Ovary (tissue), 7 donors: ENCODE measurements at regions not wholly inside any gene's neighbourhood (a gene's known extent, or its start where the extent isn't known, plus 50 kb on each side); places are given as distances from the start of the nearest gene placed in this dataset.

Source experiments
- DNase-seq, 5 donors: peaks; one replicate each; pipeline ENCODE4 v3.0.0-alpha.2; 2019 to 2020
- H3K27ac ChIP-seq, 2 donors: fragments of 200-600 bp; one replicate each; pipeline versions ENCODE4 v1.5.1 to v1.8.0; 2019 to 2022
- H3K27me3 ChIP-seq: fragments of 200-600 bp; one replicate; pipeline ENCODE4 v1.8.0; 2022
- H3K36me3 ChIP-seq: fragments of 200-600 bp; sonication (generic); one replicate; pipeline ENCODE4 v1.5.1; 2019
- H3K4me1 ChIP-seq: one replicate; pipeline ENCODE4 v1.8.1; 2013; ENCODE audit warnings: mild to moderate bottlenecking, moderate library complexity; ENCODE audit not compliant: insufficient read depth
- H3K4me3 ChIP-seq: fragments of 200-600 bp; sonication (generic); one replicate; pipeline ENCODE4 v1.5.1; 2017
- H3K9me3 ChIP-seq, 2 donors: fragments of 200-600 bp in 1 of 2; sonication (generic) in 1 of 2; one replicate each; pipeline versions ENCODE4 v1.5.1 to v1.8.1; 2013 to 2019; ENCODE audit warnings: mild to moderate bottlenecking in 1 of 2, moderate library complexity in 1 of 2
- CTCF ChIP-seq, 3 donors: fragments of 450-650 bp in 2 of 3; fragments of 200-600 bp in 1 of 3; IDR thresholded peaks; one replicate each; pipeline versions ENCODE4 v1.5.1 to v1.8.0; 2016 to 2022; ENCODE audit warnings: antibody characterized with exemption in 3 of 3, mild to moderate bottlenecking in 1 of 3
- EP300 ChIP-seq: sonication (generic); formaldehyde crosslinking; IDR thresholded peaks from one replicate; pipeline ENCODE4 v1.6.1; 2017; ENCODE audit warnings: antibody characterized with exemption
- POLR2A ChIP-seq: fragments of 450-650 bp; IDR thresholded peaks from one replicate; pipeline ENCODE4 v1.6.1; 2017; ENCODE audit warnings: antibody characterized with exemption, mild to moderate bottlenecking, moderate library complexity
- WGBS, 3 donors: extraction: QIAGEN DNeasy Blood & Tissue Kit in 1 of 3; methylation state at CpG; one replicate each; pipeline versions ENCODE4 v1.1.5 to v1.1.7; 2013 to 2017; 5-methylcytosine and 5-hydroxymethylcytosine counted together
- intact Hi-C, 4 donors: fragments of 100-400 bp; cut with DNase I; formaldehyde crosslinking; loops; one replicate each; pipeline versions ENCODE4 v1.11.0 to v1.15.1; 2022 to 2023
- donor health status: DM: no; HTN: no; CAD: no; lungs with moderate emphysema.
- donor health status: DM: no; HTN: no; CAD: no.
- donor health status: Bipolar disorder and iron deficiency.
- donor health status: DM: no; HTN: no; CAD: no.
- donor health status: DM: yes; HTN: yes; CAD: no.

GRCh38 chr20:16806061-16806460, 57.9 kb downstream of the OTOR start:
- H3K36me3 ChIP-seq: no peaks in the 10 kb centered on the region
- WGBS, 3 donors: 74 to 85% (median 77%) methylated on average over 6 of the region's 6 CpGs
- DNase-seq: no peak
- H3K27ac ChIP-seq: no peak overlapping the region
- H3K27me3 ChIP-seq: no peaks in the 10 kb centered on the region
- no peak overlapping the region for H3K4me3 ChIP-seq
- TF ChIP-seq POLR2A (no peak), EP300 (no peak), CTCF (IDR thresholded peaks at IDR 0.05) (no peak)
- H3K4me1 ChIP-seq: no peaks in the 10 kb centered on the region
- H3K9me3 ChIP-seq: no peaks in the 10 kb centered on the region
- intact Hi-C loops: no loop called here

- no peak for DNase-seq
- Histone ChIP-seq H3K9me3 (no peaks in the 10 kb centered on the region), H3K36me3 (no peaks in the 10 kb centered on the region), H3K27ac (no peak overlapping the region), H3K4me1 (no peaks in the 10 kb centered on the region), H3K27me3 (no peaks in the 10 kb centered on the region), H3K4me3 (no peak overlapping the region)
- intact Hi-C loops: no loop called here
- 48 to 52% (median 51%) methylated on average over 7 of the region's 7 CpGs for WGBS, 3 donors
- TF ChIP-seq CTCF (IDR thresholded peaks at IDR 0.05): no peak
These were observed 58.7 kb downstream of the OTOR start for GRCh38 chr20:16806886-16807285.

- WGBS, 3 donors: 50 to 65% (median 51%) methylated on average over 4 of the region's 4 CpGs
- H3K36me3 ChIP-seq: no peaks in the 10 kb centered on the region
- intact Hi-C loops: no loop called here
- H3K9me3 ChIP-seq: no peaks in the 10 kb centered on the region
- no peak for DNase-seq
- H3K27me3 ChIP-seq: no peaks in the 10 kb centered on the region
- H3K4me1 ChIP-seq: no peaks in the 10 kb centered on the region
- no peak overlapping the region for H3K4me3 ChIP-seq
- no peak overlapping the region for H3K27ac ChIP-seq
- TF ChIP-seq POLR2A (no peak), CTCF (IDR thresholded peaks at IDR 0.05) (no peak), EP300 (no peak)
These were observed 60.6 kb downstream of the OTOR start for GRCh38 chr20:16808796-16809195.

- DNase-seq: no peak
- Histone ChIP-seq H3K27me3 (no peaks in the 10 kb centered on the region), H3K4me1 (no peaks in the 10 kb centered on the region), H3K27ac (no peak overlapping the region), H3K36me3 (no peaks in the 10 kb centered on the region), H3K4me3 (no peak overlapping the region), H3K9me3 (no peaks in the 10 kb centered on the region)
- WGBS, 3 donors: 74 to 86% (median 81%) methylated on average over 3 of the region's 3 CpGs
- TF ChIP-seq EP300 (no peak), POLR2A (no peak), CTCF (IDR thresholded peaks at IDR 0.05) (no peak)
- intact Hi-C loops: no loop called here
These were observed 62.1 kb downstream of the OTOR start for GRCh38 chr20:16810216-16810615.

- Histone ChIP-seq H3K36me3 (no peaks in the 10 kb centered on the region), H3K9me3 (no peaks in the 10 kb centered on the region), H3K27ac (no peak overlapping the region), H3K27me3 (no peaks in the 10 kb centered on the region), H3K4me3 (no peak overlapping the region), H3K4me1 (no peaks in the 10 kb centered on the region)
- TF ChIP-seq CTCF (IDR thresholded peaks at IDR 0.05) (no peak), POLR2A (no peak), EP300 (no peak)
- 45 to 49% (median 46%) methylated on average over 3 of the region's 3 CpGs for WGBS, 3 donors
- DNase-seq: no peak
- intact Hi-C loops: no loop called here
These were observed 68.0 kb downstream of the OTOR start for GRCh38 chr20:16816192-16816591.
